Mesenchymal stem cell (in vitro differentiated cells and primary cell): ENCODE measurements at regions not wholly inside any gene's neighbourhood (a gene's known extent, or its start where the extent isn't known, plus 50 kb on each side); places are given as distances from the start of the nearest gene placed in this dataset.

ENCODE experiments used
- DNase-seq: peaks from one replicate; pipeline ENCODE4 v3.0.0-alpha.2; 2013
- H2AFZ ChIP-seq: one replicate; pipeline ENCODE4 v1.6.1; 2013; ENCODE audit warnings: low read depth, mild to moderate bottlenecking, control low read depth, inconsistent platforms, low read length, moderate library complexity
- H2AK5ac ChIP-seq: 2 replicates; pipeline ENCODE4 v1.6.1; 2013; ENCODE audit warnings: low read length, moderate library complexity, mild to moderate bottlenecking, inconsistent platforms; ENCODE audit not compliant: severe bottlenecking
- H2BK120ac ChIP-seq: one replicate; pipeline ENCODE4 v1.6.1; 2013; ENCODE audit warnings: low read depth, mild to moderate bottlenecking, inconsistent platforms, low read length, moderate library complexity
- H2BK12ac ChIP-seq, 2 experiments: one replicate each; pipeline ENCODE4 v1.6.1; 2013; ENCODE audit warnings: inconsistent platforms in 2 of 2, low read length in 2 of 2, mild to moderate bottlenecking in 2 of 2, moderate library complexity in 2 of 2, control low read depth in 1 of 2
- H2BK15ac ChIP-seq: one replicate; pipeline ENCODE4 v1.6.1; 2013; ENCODE audit warnings: mild to moderate bottlenecking, low read depth, inconsistent platforms; ENCODE audit not compliant: poor library complexity, severe bottlenecking
- H2BK5ac ChIP-seq: 2 replicates; pipeline ENCODE4 v1.6.1; 2013; ENCODE audit warnings: low read depth, mild to moderate bottlenecking, low read length, control low read depth, inconsistent platforms; ENCODE audit not compliant: poor library complexity, severe bottlenecking
- H3K14ac ChIP-seq, 2 experiments: one replicate each; pipeline ENCODE4 v1.6.1; 2013; ENCODE audit warnings: inconsistent platforms in 2 of 2, low read length in 2 of 2, control low read depth in 1 of 2, mild to moderate bottlenecking in 1 of 2, moderate library complexity in 1 of 2
- H3K18ac ChIP-seq, 2 experiments: one replicate each; pipeline ENCODE4 v1.6.1; 2013; ENCODE audit warnings: inconsistent platforms in 2 of 2, low read length in 2 of 2, control low read depth in 1 of 2, low read depth in 1 of 2, mild to moderate bottlenecking in 1 of 2
- H3K23ac ChIP-seq, 2 experiments: one replicate each; pipeline ENCODE4 v1.6.1; 2013; ENCODE audit warnings: inconsistent platforms in 2 of 2, low read length in 2 of 2, mild to moderate bottlenecking in 2 of 2, moderate library complexity in 2 of 2, control low read depth in 1 of 2
- H3K27ac ChIP-seq: 2 replicates; pipeline ENCODE4 v1.5.1; 2013; ENCODE audit warnings: mild to moderate bottlenecking, moderate library complexity, low read length, control low read depth, inconsistent platforms; ENCODE audit not compliant: poor library complexity, severe bottlenecking
- H3K27me3 ChIP-seq, 2 experiments: 2 replicates each; pipeline versions ENCODE4 v1.6.1 to v1.7.0; 2013; ENCODE audit warnings: low read length in 2 of 2, mild to moderate bottlenecking in 2 of 2, moderate library complexity in 2 of 2, control low read depth in 1 of 2, inconsistent platforms in 1 of 2; ENCODE audit not compliant: control insufficient read depth in 1 of 2, insufficient read depth in 1 of 2
- H3K36me3 ChIP-seq, 2 experiments: 2 replicates each; pipeline versions ENCODE4 v1.6.1 to v1.7.0; 2013; ENCODE audit warnings: low read length in 2 of 2, control low read depth in 1 of 2, inconsistent platforms in 1 of 2, low read depth in 1 of 2, mild to moderate bottlenecking in 1 of 2; ENCODE audit not compliant: insufficient read depth in 2 of 2, control insufficient read depth in 1 of 2
- H3K4ac ChIP-seq, 2 experiments: one replicate each; pipeline ENCODE4 v1.6.1; 2013; ENCODE audit warnings: inconsistent platforms in 2 of 2, low read length in 2 of 2, mild to moderate bottlenecking in 2 of 2, moderate library complexity in 2 of 2, control low read depth in 1 of 2, low read depth in 1 of 2
- H3K4me1 ChIP-seq: 2 replicates; pipeline ENCODE4 v1.6.1; 2013; ENCODE audit warnings: low read depth, low read length, control low read depth; ENCODE audit not compliant: control insufficient read depth, insufficient read depth
- H3K4me2 ChIP-seq: 2 replicates; pipeline ENCODE4 v1.6.1; 2013; ENCODE audit warnings: low read length, mild to moderate bottlenecking, inconsistent platforms; ENCODE audit not compliant: poor library complexity, severe bottlenecking
- H3K4me3 ChIP-seq, 2 experiments: 2 replicates each; pipeline versions ENCODE4 v1.5.1 to v1.7.0; 2013; ENCODE audit warnings: low read length in 2 of 2, mild to moderate bottlenecking in 2 of 2, control low read depth in 1 of 2, low read depth in 1 of 2; ENCODE audit not compliant: insufficient read depth in 1 of 2
- H3K79me1 ChIP-seq: replicated peaks from 2 replicates; pipeline ENCODE4 v1.6.1; 2013; ENCODE audit warnings: mild to moderate bottlenecking, control low read depth, low read length, inconsistent platforms; ENCODE audit not compliant: poor library complexity, severe bottlenecking
- H3K9ac ChIP-seq: 2 replicates; pipeline ENCODE4 v1.7.0; 2013; ENCODE audit warnings: mild to moderate bottlenecking, low read length, moderate library complexity
- H3K9me3 ChIP-seq: 2 replicates; pipeline ENCODE4 v1.7.0; 2013; ENCODE audit warnings: mild to moderate bottlenecking, low read length; ENCODE audit not compliant: control insufficient read depth
- H4K8ac ChIP-seq: one replicate; pipeline ENCODE4 v1.6.1; 2013; ENCODE audit warnings: inconsistent platforms, mild to moderate bottlenecking, low read length, moderate library complexity
- H4K91ac ChIP-seq: one replicate; pipeline ENCODE4 v1.6.1; 2013; ENCODE audit warnings: mild to moderate bottlenecking, low read length, inconsistent platforms
- WGBS: methylation state at CpG from one replicate; pipeline ENCODE4 v1.1.7; 2013; ENCODE audit warnings: mixed read lengths; 5-methylcytosine and 5-hydroxymethylcytosine counted together

GRCh38 chr10:127804696-127805095 is 67.7 kb downstream of the FOXI2 start:
- Histone ChIP-seq H3K18ac (no peak overlapping the region), H3K4me2 (no peak overlapping the region), H4K8ac (no peak overlapping the region), H3K4me3 (no peak overlapping the region), H3K79me1 (no peaks in the 10 kb centered on the region), H3K4me1 (no peaks in the 10 kb centered on the region), H3K27me3 (peaks cover 0 to 10% of the 10 kb centered on the region in 2 experiments), H3K9ac (no peak overlapping the region), H3K9me3 (peaks cover 6% of the 10 kb centered on the region), H2BK12ac (no peak overlapping the region), H3K14ac (no peak overlapping the region), H2AFZ (no peak overlapping the region), H2BK5ac (no peak overlapping the region), H2AK5ac (no peak overlapping the region), H3K36me3 (no peaks in the 10 kb centered on the region), H2BK120ac (no peak overlapping the region), H2BK15ac (no peak overlapping the region), H3K27ac (no peak overlapping the region), H4K91ac (no peak overlapping the region), H3K23ac (no peak overlapping the region), H3K4ac (no peak overlapping the region)
- no peak for DNase-seq
- 92% methylated on average over 7 of the region's 8 CpGs for WGBS

- Histone ChIP-seq H3K14ac (no peak overlapping the region), H2BK5ac (no peak overlapping the region), H4K91ac (no peak overlapping the region), H3K4me1 (no peaks in the 10 kb centered on the region), H3K4ac (no peak overlapping the region), H2AFZ (no peak overlapping the region), H2BK12ac (no peak overlapping the region), H3K4me3 (no peak overlapping the region), H3K36me3 (no peaks in the 10 kb centered on the region), H3K4me2 (no peak overlapping the region), H3K23ac (no peak overlapping the region), H3K18ac (no peak overlapping the region), H3K9me3 (peaks cover 6% of the 10 kb centered on the region), H2AK5ac (no peak overlapping the region), H3K79me1 (no peaks in the 10 kb centered on the region), H4K8ac (no peak overlapping the region), H3K27me3 (peaks cover 0 to 10% of the 10 kb centered on the region in 2 experiments), H3K27ac (no peak overlapping the region), H2BK120ac (no peak overlapping the region), H3K9ac (no peak overlapping the region), H2BK15ac (no peak overlapping the region)
- WGBS, result 81% methylated on average over 3 of the region's 3 CpGs
- DNase-seq, result no peak
These were observed 69.0 kb downstream of the FOXI2 start for GRCh38 chr10:127805950-127806349.

- H3K9ac ChIP-seq, result no peak overlapping the region
- H2BK120ac ChIP-seq, result no peak overlapping the region
- no peak overlapping the region for H4K91ac ChIP-seq
- no peak for DNase-seq
- H3K79me1 ChIP-seq, result no peaks in the 10 kb centered on the region
- peaks cover 6% of the 10 kb centered on the region for H3K9me3 ChIP-seq
- H3K4me1 ChIP-seq, result no peaks in the 10 kb centered on the region
- H3K27me3 ChIP-seq, result peaks cover 0 to 12% of the 10 kb centered on the region in 2 experiments
- H4K8ac ChIP-seq, result no peak overlapping the region
- H2AFZ ChIP-seq, result no peak overlapping the region
- no peak overlapping the region for H2BK12ac ChIP-seq
- no peak overlapping the region for H2BK5ac ChIP-seq
- no peak overlapping the region for H3K4me2 ChIP-seq
- no peaks in the 10 kb centered on the region for H3K36me3 ChIP-seq
- H3K14ac ChIP-seq, result no peak overlapping the region
- no CpG with 5 or more reads among the region's 2 CpGs for WGBS
- no peak overlapping the region for H3K27ac ChIP-seq
- no peak overlapping the region for H3K4me3 ChIP-seq
- no peak overlapping the region for H2AK5ac ChIP-seq
- no peak overlapping the region for H3K4ac ChIP-seq
- H2BK15ac ChIP-seq, result no peak overlapping the region
- H3K18ac ChIP-seq, result no peak overlapping the region
- no peak overlapping the region for H3K23ac ChIP-seq
These were observed 75.1 kb downstream of the FOXI2 start for GRCh38 chr10:127812041-127812440.

GRCh38 chr10:127813290-127813689 is 76.3 kb downstream of the FOXI2 start:
- no peak overlapping the region for H2AK5ac ChIP-seq
- H3K4me2 ChIP-seq, result no peak overlapping the region
- no peaks in the 10 kb centered on the region for H3K79me1 ChIP-seq
- DNase-seq, result no peak
- H3K23ac ChIP-seq, result no peak overlapping the region
- no peak overlapping the region for H4K8ac ChIP-seq
- H2BK15ac ChIP-seq, result no peak overlapping the region
- no peak overlapping the region for H2BK120ac ChIP-seq
- no peak overlapping the region for H3K9ac ChIP-seq
- peaks cover 6% of the 10 kb centered on the region for H3K9me3 ChIP-seq
- H2AFZ ChIP-seq, result no peak overlapping the region
- no peak overlapping the region for H2BK12ac ChIP-seq
- no peak overlapping the region for H3K4ac ChIP-seq
- H3K14ac ChIP-seq, result no peak overlapping the region
- H2BK5ac ChIP-seq, result no peak overlapping the region
- H3K36me3 ChIP-seq, result no peaks in the 10 kb centered on the region
- H3K27ac ChIP-seq, result no peak overlapping the region
- H3K18ac ChIP-seq, result no peak overlapping the region
- H3K4me3 ChIP-seq, result no peak overlapping the region
- peaks cover 0 to 5% of the 10 kb centered on the region in 2 experiments for H3K27me3 ChIP-seq
- WGBS, result 33% methylated on average over 2 of the region's 2 CpGs
- H3K4me1 ChIP-seq, result no peaks in the 10 kb centered on the region
- H4K91ac ChIP-seq, result no peak overlapping the region
